Stimulated activated CD4-positive, alpha-beta T cell treated with anti-CD3 and anti-CD28 coated beads, Interleukin-1b, Interleukin-23, amount 100 ng/mL, for 1 hour (primary cell): ENCODE measurements at regions not wholly inside any gene's neighbourhood (a gene's known extent, or its start where the extent isn't known, plus 50 kb on each side); places are given as distances from the start of the nearest gene placed in this dataset.
"Not testable (repeated sequence)": the region's sequence is repeated elsewhere in the genome, so short reads cannot be mapped to it uniquely, and the experiment has no call there.

Source experiments
- DNase-seq, 2 donors: peaks; one replicate each; pipeline ENCODE4 v3.0.0-alpha.2; 2020; ENCODE audit warnings: low read depth in 2 of 2

DNA sequence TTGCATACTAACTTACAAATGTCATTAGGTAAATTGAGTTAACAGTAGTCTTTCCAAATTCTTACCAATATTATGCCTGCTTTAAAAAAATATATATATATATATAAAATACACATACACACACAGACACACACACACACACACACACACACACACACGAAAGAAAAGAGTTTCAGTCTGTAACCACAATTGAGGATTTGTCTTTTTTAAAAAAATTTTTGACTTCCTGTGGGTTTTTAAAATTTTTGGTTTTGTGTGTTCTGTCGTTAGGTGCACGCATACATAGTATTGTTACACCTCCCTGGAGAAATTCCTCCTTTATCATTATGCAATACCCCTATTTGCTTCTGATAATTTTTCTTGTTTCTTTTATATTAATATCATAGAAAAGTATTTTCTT, 129.3 kb upstream of the LRRC61 start:
- DNase-seq = not testable (repeated sequence)
